Activated T-helper 1 cell treated with anti-CD3 and anti-CD28 coated beads, Interleukin-12 subunit alpha, Interleukin-12 subunit beta, Interleukin-2, Interleukin-4 antibody, amounts not matched to agents 30 ng/mL and 10 ng/mL and 1 ng/mL, durations not matched to agents 14 hours and 24 hours and 36 hours (primary cell): ENCODE measurements at regions not wholly inside any gene's neighbourhood (a gene's known extent, or its start where the extent isn't known, plus 50 kb on each side); places are given as distances from the start of the nearest gene placed in this dataset.
A peak's percentile ranks its signal among the peaks of the same experiment; 100 is the strongest.
"Not testable (repeated sequence)": the region's sequence is repeated elsewhere in the genome, so short reads cannot be mapped to it uniquely, and the experiment has no call there.

Source experiments
- DNase-seq: peaks from one replicate; pipeline ENCODE4 v3.0.0; 2021; ENCODE audit warnings: low spot score
- H3K27ac Mint-ChIP-seq: one replicate; pipeline ENCODE4 v1.8.0; 2021; ENCODE audit warnings: mild to moderate bottlenecking, mixed read lengths
- H3K27me3 Mint-ChIP-seq: one replicate; pipeline ENCODE4 v1.8.0; 2022; ENCODE audit warnings: mild to moderate bottlenecking, moderate library complexity, mixed read lengths; ENCODE audit not compliant: insufficient read depth
- H3K36me3 Mint-ChIP-seq: one replicate; pipeline ENCODE4 v1.8.0; 2021; ENCODE audit warnings: low read depth, mixed read lengths
- H3K4me1 Mint-ChIP-seq: one replicate; pipeline ENCODE4 v1.8.0; 2021; ENCODE audit warnings: low read depth, mixed read lengths
- H3K4me3 Mint-ChIP-seq: one replicate; pipeline ENCODE4 v1.8.0; 2021; ENCODE audit warnings: mild to moderate bottlenecking, moderate library complexity, mixed read lengths
- H3K9me3 Mint-ChIP-seq: one replicate; pipeline ENCODE4 v1.8.0; 2021; ENCODE audit warnings: mixed read lengths
- intact Hi-C: fragments of 100-400 bp; cut with micrococcal nuclease; formaldehyde crosslinking; loops from one replicate; pipeline ENCODE4 v1.15.1; 2024

GRCh38 chr14:106638786-106639452 lies 1112.5 kb downstream of the TMEM121 start:
- H3K27me3 Mint-ChIP-seq, result peaks cover 18% of the 10 kb centered on the region
- H3K9me3 Mint-ChIP-seq, intact Hi-C loops, H3K4me3 Mint-ChIP-seq, H3K27ac Mint-ChIP-seq, H3K4me1 Mint-ChIP-seq, H3K36me3 Mint-ChIP-seq, DNase-seq: not testable (repeated sequence)

- H3K36me3 Mint-ChIP-seq, result no peaks in the 10 kb centered on the region
- no peaks in the 10 kb centered on the region for H3K4me1 Mint-ChIP-seq
- H3K27ac Mint-ChIP-seq, result no peak overlapping the region
- intact Hi-C loops, result loop anchor here (1.0 kb wide), 1 partner anchor 12 kb away; no protein-coding TSS in a partner anchor
- peaks cover 14% of the 10 kb centered on the region for H3K27me3 Mint-ChIP-seq
- no peak overlapping the region for H3K4me3 Mint-ChIP-seq
- no peak for DNase-seq
- H3K9me3 Mint-ChIP-seq, result no peaks in the 10 kb centered on the region
These were observed 1115.7 kb downstream of the TMEM121 start for GRCh38 chr14:106642090-106642489.

- DNase-seq, H3K27ac Mint-ChIP-seq, H3K36me3 Mint-ChIP-seq, H3K4me1 Mint-ChIP-seq, H3K4me3 Mint-ChIP-seq, H3K9me3 Mint-ChIP-seq: not testable (repeated sequence)
- intact Hi-C loops, result loop anchor here (1.0 kb wide), 1 partner anchor 13 kb away; no protein-coding TSS in a partner anchor
- H3K27me3 Mint-ChIP-seq, result peaks cover 14% of the 10 kb centered on the region
These were observed 1116.6 kb downstream of the TMEM121 start for GRCh38 chr14:106642971-106643370.

- peaks cover 21% of the 10 kb centered on the region for H3K27me3 Mint-ChIP-seq
- DNase-seq, H3K4me3 Mint-ChIP-seq, H3K4me1 Mint-ChIP-seq, H3K36me3 Mint-ChIP-seq, intact Hi-C loops, H3K27ac Mint-ChIP-seq, H3K9me3 Mint-ChIP-seq: not testable (repeated sequence)
These were observed 1122.5 kb downstream of the TMEM121 start for GRCh38 chr14:106648874-106649273.

GRCh38 chr14:106651016-106651415 lies 1124.6 kb downstream of the TMEM121 start:
- H3K36me3 Mint-ChIP-seq, result peaks cover 3% of the 10 kb centered on the region
- peaks cover 26% of the 10 kb centered on the region for H3K27me3 Mint-ChIP-seq
- no peak for DNase-seq
- no peak overlapping the region for H3K27ac Mint-ChIP-seq
- H3K4me3 Mint-ChIP-seq, result no peak overlapping the region
- intact Hi-C loops, result no loop called here
- H3K4me1 Mint-ChIP-seq, result no peaks in the 10 kb centered on the region
- peaks cover 5% of the 10 kb centered on the region for H3K9me3 Mint-ChIP-seq

GRCh38 chr14:106652494-106652893 lies 1126.1 kb downstream of the TMEM121 start:
- Mint-ChIP-seq H3K27me3 (peaks cover 27% of the 10 kb centered on the region), H3K36me3 (peaks cover 3% of the 10 kb centered on the region), H3K27ac (no peak overlapping the region), H3K4me1 (peaks cover 4% of the 10 kb centered on the region), H3K4me3 (no peak overlapping the region), H3K9me3 (peaks cover 5% of the 10 kb centered on the region)
- intact Hi-C loops, result no loop called here
- DNase-seq, result no peak

- Mint-ChIP-seq H3K9me3 (no peaks in the 10 kb centered on the region), H3K4me3 (no peak overlapping the region), H3K27me3 (peaks cover 30% of the 10 kb centered on the region), H3K36me3 (no peaks in the 10 kb centered on the region), H3K27ac (no peak overlapping the region), H3K4me1 (peaks cover 18% of the 10 kb centered on the region)
- DNase-seq, result no peak
- intact Hi-C loops, result no loop called here
These were observed 1131.1 kb downstream of the TMEM121 start for GRCh38 chr14:106657460-106657859.

- H3K4me3 Mint-ChIP-seq, DNase-seq, H3K9me3 Mint-ChIP-seq, H3K36me3 Mint-ChIP-seq, intact Hi-C loops, H3K27ac Mint-ChIP-seq: not testable (repeated sequence)
- H3K27me3 Mint-ChIP-seq, result peaks cover 34% of the 10 kb centered on the region
- H3K4me1 Mint-ChIP-seq, result peaks cover 18% of the 10 kb centered on the region
These were observed 1131.9 kb downstream of the TMEM121 start for GRCh38 chr14:106658066-106658860.

GRCh38 chr14:106661561-106661960 lies 1135.2 kb downstream of the TMEM121 start:
- not testable (repeated sequence) for H3K27ac Mint-ChIP-seq

GRCh38 chr14:106662936-106663550 lies 1136.7 kb downstream of the TMEM121 start:
- no peaks in the 10 kb centered on the region for H3K36me3 Mint-ChIP-seq
- H3K9me3 Mint-ChIP-seq, result peaks cover 5% of the 10 kb centered on the region
- H3K4me3 Mint-ChIP-seq, result no peak overlapping the region
- intact Hi-C loops, result loop anchor here (5.0 kb wide), 1 partner anchor 356 kb away; no protein-coding TSS in a partner anchor
- peaks cover 14% of the 10 kb centered on the region for H3K4me1 Mint-ChIP-seq
- DNase-seq, result no peak
- peaks cover 32% of the 10 kb centered on the region for H3K27me3 Mint-ChIP-seq
- no peak overlapping the region for H3K27ac Mint-ChIP-seq

More at GRCh38 chr14:106661561-106661960, 1135.2 kb downstream of the TMEM121 start:
- H3K4me3 Mint-ChIP-seq, H3K36me3 Mint-ChIP-seq, H3K9me3 Mint-ChIP-seq: not testable (repeated sequence)
- intact Hi-C loops, result loop anchor here (5.0 kb wide), 1 partner anchor 354 kb away; no protein-coding TSS in a partner anchor
- peak; percentile 31 for DNase-seq
- Mint-ChIP-seq H3K27me3 (peaks cover 29% of the 10 kb centered on the region), H3K4me1 (peaks cover 23% of the 10 kb centered on the region)

GRCh38 chr14:106663805-106664410 lies 1137.5 kb downstream of the TMEM121 start:
- not testable (repeated sequence) for H3K27ac Mint-ChIP-seq, H3K9me3 Mint-ChIP-seq, H3K36me3 Mint-ChIP-seq, H3K4me3 Mint-ChIP-seq
- Mint-ChIP-seq H3K27me3 (peaks cover 31% of the 10 kb centered on the region), H3K4me1 (peaks cover 12% of the 10 kb centered on the region)
- intact Hi-C loops, result loop anchor here (5.0 kb wide), 1 partner anchor 357 kb away; no protein-coding TSS in a partner anchor
- peak; percentile 76 for DNase-seq

GRCh38 chr14:106665814-106666213 lies 1139.4 kb downstream of the TMEM121 start:
- H3K36me3 Mint-ChIP-seq, result no peaks in the 10 kb centered on the region
- no peak overlapping the region for H3K27ac Mint-ChIP-seq
- no peak overlapping the region for H3K4me3 Mint-ChIP-seq
- peaks cover 34% of the 10 kb centered on the region for H3K27me3 Mint-ChIP-seq
- peaks cover 5% of the 10 kb centered on the region for H3K9me3 Mint-ChIP-seq
- no peak for DNase-seq
- H3K4me1 Mint-ChIP-seq, result peaks cover 12% of the 10 kb centered on the region
- intact Hi-C loops, result no loop called here
